Retinal pigment epithelial cell (primary cell): ENCODE measurements at regions not wholly inside any gene's neighbourhood (a gene's known extent, or its start where the extent isn't known, plus 50 kb on each side); places are given as distances from the start of the nearest gene placed in this dataset.

Experiments
- DNase-seq: peaks from one replicate; pipeline ENCODE4 v3.0.0-alpha.2; 2010; ENCODE audit warnings: low read depth
- H3K4me3 ChIP-seq: 2 replicates; pipeline ENCODE4 v1.5.1; 2011; ENCODE audit warnings: mild to moderate bottlenecking, low read length, control low read depth, moderate library complexity
- TF ChIP-seq, protein P1 (sequence below): conservative IDR thresholded peaks from 2 replicates; pipeline ENCODE4 v1.5.1; 2011; ENCODE audit warnings: low read depth, low read length, control low read depth, inconsistent platforms

- TF ChIP-seq, protein P1, sequence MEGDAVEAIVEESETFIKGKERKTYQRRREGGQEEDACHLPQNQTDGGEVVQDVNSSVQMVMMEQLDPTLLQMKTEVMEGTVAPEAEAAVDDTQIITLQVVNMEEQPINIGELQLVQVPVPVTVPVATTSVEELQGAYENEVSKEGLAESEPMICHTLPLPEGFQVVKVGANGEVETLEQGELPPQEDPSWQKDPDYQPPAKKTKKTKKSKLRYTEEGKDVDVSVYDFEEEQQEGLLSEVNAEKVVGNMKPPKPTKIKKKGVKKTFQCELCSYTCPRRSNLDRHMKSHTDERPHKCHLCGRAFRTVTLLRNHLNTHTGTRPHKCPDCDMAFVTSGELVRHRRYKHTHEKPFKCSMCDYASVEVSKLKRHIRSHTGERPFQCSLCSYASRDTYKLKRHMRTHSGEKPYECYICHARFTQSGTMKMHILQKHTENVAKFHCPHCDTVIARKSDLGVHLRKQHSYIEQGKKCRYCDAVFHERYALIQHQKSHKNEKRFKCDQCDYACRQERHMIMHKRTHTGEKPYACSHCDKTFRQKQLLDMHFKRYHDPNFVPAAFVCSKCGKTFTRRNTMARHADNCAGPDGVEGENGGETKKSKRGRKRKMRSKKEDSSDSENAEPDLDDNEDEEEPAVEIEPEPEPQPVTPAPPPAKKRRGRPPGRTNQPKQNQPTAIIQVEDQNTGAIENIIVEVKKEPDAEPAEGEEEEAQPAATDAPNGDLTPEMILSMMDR, result no peak
- no peak for DNase-seq
Observed at GRCh38 chr1:186574926-186575325, 105.3 kb downstream of the PTGS2 start.

GRCh38 chr1:186572509-186572908 is 107.7 kb downstream of the PTGS2 start:
- H3K4me3 ChIP-seq, result no peak overlapping the region
- TF ChIP-seq, protein P1, result no peak
- DNase-seq, result no peak

More at GRCh38 chr1:186574926-186575325, 105.3 kb downstream of the PTGS2 start:
- H3K4me3 ChIP-seq, result no peak overlapping the region

- TF ChIP-seq, protein P1, result no peak
- DNase-seq, result no peak
- H3K4me3 ChIP-seq, result no peak overlapping the region
Observed at GRCh38 chr1:186571771-186572170, 108.5 kb downstream of the PTGS2 start.

DNA sequence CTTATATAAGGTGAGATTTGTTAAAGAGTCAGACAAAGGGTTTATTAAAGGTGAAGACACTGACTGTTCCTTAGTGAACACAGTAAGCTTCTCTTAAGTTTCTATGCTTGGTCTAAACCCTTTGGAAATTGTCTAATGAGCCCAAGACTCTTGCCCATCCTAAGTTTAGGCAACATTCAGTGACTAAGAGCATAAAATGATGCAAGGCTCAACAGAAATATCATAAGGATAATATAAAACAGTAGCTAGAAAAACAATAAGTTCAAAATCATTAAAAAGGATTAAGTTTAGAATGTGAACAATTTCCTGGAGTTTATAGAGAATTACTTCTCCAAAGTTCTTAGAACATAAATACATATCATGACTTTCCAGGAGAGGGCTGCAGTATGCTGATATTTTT is 108.9 kb upstream of the PDC start:
- H3K4me3 ChIP-seq, result no peak overlapping the region
- TF ChIP-seq, protein P1, result no peak
- DNase-seq, result no peak

DNA sequence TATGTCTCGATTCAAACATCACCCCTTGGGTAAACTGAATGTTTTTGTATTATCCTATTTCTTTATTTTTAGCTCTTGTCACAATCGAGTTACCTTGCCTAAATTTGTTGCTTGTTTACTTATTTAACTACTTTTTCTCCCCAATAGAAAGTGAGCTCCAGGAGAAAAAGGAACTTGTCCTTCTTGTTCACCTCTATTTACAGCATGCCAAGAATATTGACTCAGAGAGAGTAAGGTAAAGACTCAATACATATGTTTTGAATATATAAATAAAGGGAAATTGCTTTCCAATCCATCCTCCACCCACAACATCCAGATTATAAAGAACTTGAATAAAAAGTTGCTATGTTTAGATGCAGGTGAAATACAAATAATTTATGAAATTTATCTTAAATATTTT is 107.3 kb upstream of the PDC start:
- no peak overlapping the region for H3K4me3 ChIP-seq
- no peak for DNase-seq
- TF ChIP-seq, protein P1, result no peak

DNA sequence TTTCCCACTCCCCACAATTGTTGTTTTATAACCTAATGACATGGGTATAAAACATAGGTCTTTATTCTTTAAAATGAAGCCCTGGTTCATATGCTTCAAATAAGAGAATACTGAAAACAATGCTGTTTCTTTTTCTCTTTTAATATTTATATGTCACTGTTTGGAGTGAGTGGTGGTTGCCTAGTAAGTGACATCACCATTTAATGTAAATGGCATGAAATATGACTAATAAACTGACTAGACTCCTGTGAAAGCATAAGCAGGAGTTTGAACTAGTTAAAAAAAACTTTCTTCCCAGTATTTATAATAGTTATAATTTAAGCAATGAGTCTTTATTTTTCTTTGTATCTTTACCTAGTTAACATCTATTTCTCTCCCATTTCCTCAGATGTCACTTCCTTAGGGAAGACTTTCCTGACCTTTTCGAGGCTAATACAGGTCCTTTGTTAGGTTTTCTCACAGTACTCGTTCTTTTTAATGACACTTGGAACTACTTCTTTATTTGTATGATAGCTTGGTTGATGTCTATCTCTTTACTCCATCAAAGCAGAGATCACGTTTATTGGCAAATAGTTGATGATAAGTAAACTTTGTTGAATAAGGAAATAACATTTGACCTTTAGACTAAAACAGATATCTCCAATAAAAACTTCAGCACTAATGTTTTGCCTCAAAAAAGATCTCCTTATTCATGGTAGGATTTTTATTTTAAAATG is 105.4 kb upstream of the PDC start:
- TF ChIP-seq, protein P1, result no peak
- no peak overlapping the region for H3K4me3 ChIP-seq
- no peak for DNase-seq

DNA sequence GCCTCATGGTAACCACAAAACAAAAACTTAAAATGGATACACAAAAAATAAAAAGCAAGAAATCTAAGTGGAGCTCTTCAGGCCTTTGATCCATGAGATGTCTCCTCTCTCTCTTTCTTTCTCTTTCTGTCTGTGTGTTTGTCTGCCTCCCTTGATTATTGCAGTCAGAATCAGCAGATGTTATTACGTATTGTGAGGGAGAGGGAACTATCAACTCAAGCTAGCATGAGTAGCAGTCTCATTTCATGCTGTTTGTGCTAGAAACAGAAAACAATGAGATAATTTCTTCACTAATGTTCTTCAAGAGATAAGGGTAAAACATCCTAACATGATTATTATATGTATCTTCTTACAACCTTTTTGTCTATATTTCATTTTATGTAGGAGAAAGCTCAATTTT is 103.7 kb upstream of the PDC start:
- TF ChIP-seq, protein P1, result no peak
- no peak overlapping the region for H3K4me3 ChIP-seq
- no peak for DNase-seq
